Epithelial cell of esophagus (primary cell): ENCODE measurements at regions not wholly inside any gene's neighbourhood (a gene's known extent, or its start where the extent isn't known, plus 50 kb on each side); places are given as distances from the start of the nearest gene placed in this dataset.
"Not testable (repeated sequence)": the region's sequence is repeated elsewhere in the genome, so short reads cannot be mapped to it uniquely, and the experiment has no call there.

ENCODE experiments used
- DNase-seq: peaks from one replicate; pipeline ENCODE4 v3.0.0; 2010; ENCODE audit warnings: low read depth
- H3K4me3 ChIP-seq: 2 replicates; pipeline ENCODE4 v1.5.1; 2011; ENCODE audit warnings: mild to moderate bottlenecking, low read length, control low read depth
- CTCF ChIP-seq: IDR thresholded peaks from 2 replicates; pipeline ENCODE4 v1.5.1; 2011; ENCODE audit warnings: low read depth, mild to moderate bottlenecking, low read length, control low read depth, inconsistent platforms; ENCODE audit not compliant: insufficient read depth; ENCODE audit errors: missing control alignments

GRCh38 chr5:66368811-66369210 is 224.7 kb downstream of the SREK1 start:
- TF ChIP-seq CTCF, result no peak
- H3K4me3 ChIP-seq, result no peak overlapping the region
- DNase-seq, result no peak

DNA sequence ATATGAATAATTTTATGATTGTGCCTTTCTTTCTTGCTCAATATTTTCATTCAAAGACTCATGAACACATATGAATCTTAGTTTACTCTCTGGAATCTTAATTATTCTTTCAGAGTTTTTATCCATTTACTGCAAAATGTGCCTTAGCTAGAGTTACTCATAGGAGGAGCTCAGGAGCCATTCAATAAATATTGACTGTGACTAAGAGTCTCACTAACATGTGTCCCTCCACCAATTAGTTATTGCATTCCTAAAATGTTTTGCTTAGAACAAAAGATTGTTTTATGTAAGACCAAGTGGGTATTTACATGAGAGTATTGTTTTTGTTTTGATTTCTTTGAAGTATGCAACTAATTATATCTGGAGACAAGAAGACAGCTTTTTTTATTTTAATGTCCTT is 218.4 kb upstream of the MAST4 start:
- TF ChIP-seq CTCF, result no peak
- DNase-seq, result no peak
- no peak overlapping the region for H3K4me3 ChIP-seq

DNA sequence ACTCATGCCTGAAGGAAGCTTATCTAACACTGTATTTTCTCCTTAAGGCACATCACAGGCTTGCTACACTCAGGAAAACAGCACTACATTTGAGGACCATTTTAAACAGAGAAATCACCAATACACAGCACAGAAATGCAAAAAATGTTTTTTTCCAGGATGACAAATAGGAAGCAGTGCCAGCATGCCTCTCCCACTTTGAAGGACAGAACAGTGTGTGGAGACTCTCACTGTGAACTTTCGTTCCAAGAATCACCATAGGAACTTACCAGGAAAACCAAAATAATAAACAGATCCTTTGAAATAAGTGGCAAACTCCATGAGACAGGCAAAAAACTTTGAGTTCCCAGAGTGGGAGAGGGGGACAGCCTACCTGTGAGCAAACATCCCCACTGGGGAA is 217.8 kb upstream of the MAST4 start:
- DNase-seq, result no peak
- no peak overlapping the region for H3K4me3 ChIP-seq
- no peak for TF ChIP-seq CTCF

- DNase-seq, result no peak
- no peak overlapping the region for H3K4me3 ChIP-seq
- no peak for TF ChIP-seq CTCF
These were observed 214.0 kb upstream of the MAST4 start for GRCh38 chr5:66382152-66382551.

DNA sequence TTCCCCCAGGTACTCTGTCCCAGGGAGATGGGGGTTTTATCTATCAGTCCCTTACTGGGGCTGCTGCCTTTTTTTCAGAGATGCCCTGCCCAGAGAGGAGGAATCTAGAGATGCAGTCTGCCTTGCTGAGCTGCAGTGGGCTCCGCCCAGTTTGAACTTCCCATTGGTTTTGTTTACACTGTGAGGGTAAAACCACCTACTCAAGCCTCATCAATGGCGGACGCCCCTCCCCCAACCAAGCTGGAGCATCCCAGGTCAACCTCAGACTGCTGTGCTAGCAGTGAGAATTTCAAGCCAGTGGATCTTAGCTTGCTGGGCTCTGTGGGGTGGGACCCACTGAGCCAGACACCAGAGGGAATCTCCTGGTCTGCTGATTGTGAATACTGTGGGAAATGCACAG is 191.0 kb upstream of the MAST4 start:
- not testable (repeated sequence) for H3K4me3 ChIP-seq, DNase-seq

GRCh38 chr5:66406761-66407336 is 189.3 kb upstream of the MAST4 start:
- H3K4me3 ChIP-seq, result no peak overlapping the region
- DNase-seq, result no peak
- no peak for TF ChIP-seq CTCF

- DNase-seq, result no peak
- H3K4me3 ChIP-seq, result no peak overlapping the region
- no peak for TF ChIP-seq CTCF
These were observed 188.4 kb upstream of the MAST4 start for GRCh38 chr5:66407765-66408164.
